K562 (cell line): ENCODE measurements at regions not wholly inside any gene's neighbourhood (a gene's known extent, or its start where the extent isn't known, plus 50 kb on each side); places are given as distances from the start of the nearest gene placed in this dataset.

Experiments
- CBX2 ChIP-seq: fragments of 200-600 bp; sonication (generic); IDR thresholded peaks from one replicate; pipeline ENCODE4 v1.6.1; 2012; ENCODE audit warnings: mild to moderate bottlenecking, low read length, inconsistent platforms; ENCODE audit not compliant: insufficient read depth, poor library complexity, severe bottlenecking
- CEBPB ChIP-seq: fragments of 450-650 bp; IDR thresholded peaks from 2 replicates; pipeline ENCODE4 v1.6.1; 2016; ENCODE audit warnings: missing genetic modification characterization, missing compliant biosample characterization
- CREB1 ChIP-seq, 2 experiments: sonication (generic) in 1 of 2; formaldehyde crosslinking in 1 of 2; IDR thresholded peaks; 2 replicates each; pipeline versions ENCODE4 v1.6.1 to v1.8.0; 2012 to 2022; ENCODE audit warnings: inconsistent platforms in 1 of 2, mild to moderate bottlenecking in 1 of 2, missing genetic modification reagents in 1 of 2, moderate library complexity in 1 of 2
- CREBBP ChIP-seq: IDR thresholded peaks from one replicate; pipeline ENCODE4 v1.6.1; 2012; ENCODE audit warnings: low read depth, mild to moderate bottlenecking, control low read depth, inconsistent platforms, low read length
- HNRNPLL ChIP-seq: fragments of 200-400 bp; formaldehyde crosslinking; IDR thresholded peaks from 2 replicates; pipeline ENCODE4 v1.6.1; 2017; ENCODE audit warnings: low read length, low read depth, mild to moderate bottlenecking; ENCODE audit not compliant: poor library complexity, severe bottlenecking
- KDM4B ChIP-seq, 2 experiments: fragments of 450-650 bp in 1 of 2; sonication (generic) in 1 of 2; IDR thresholded peaks; 2 replicates each; pipeline ENCODE4 v1.6.1; 2016 to 2017; ENCODE audit warnings: borderline replicate concordance in 2 of 2, antibody characterized with exemption in 1 of 2, low read depth in 1 of 2, mild to moderate bottlenecking in 1 of 2
- MAFG ChIP-seq: fragments of 450-650 bp; conservative IDR thresholded peaks from 2 replicates; pipeline ENCODE4 v1.6.1; 2016; ENCODE audit warnings: missing genetic modification characterization, missing compliant biosample characterization
- POLR2A ChIP-seq: fragments of 450-650 bp; conservative IDR thresholded peaks from 2 replicates; pipeline ENCODE4 v1.6.1; 2016
- SRF ChIP-seq, 2 experiments: fragments of 250-450, 450-650 bp in 1 of 2; sonication (Bioruptor Pico) in 1 of 2; sonication (generic) in 1 of 2; formaldehyde crosslinking; IDR thresholded peaks; 2 replicates each; pipeline versions ENCODE4 v1.5.0 to v1.5.1; 2020 to 2022; ENCODE audit warnings: mild to moderate bottlenecking in 1 of 2, missing genetic modification reagents in 1 of 2
- TARDBP ChIP-seq: fragments of 450-650 bp; IDR thresholded peaks from 2 replicates; pipeline ENCODE4 v1.6.1; 2016
- ZC3H11A ChIP-seq: IDR thresholded peaks from 2 replicates; pipeline ENCODE4 v1.6.1; 2012; ENCODE audit warnings: low read depth, low read length, improper control_type of control experiment
- ZNF175 ChIP-seq: fragments of 200-800 bp; sonication (Bioruptor generic); IDR thresholded peaks from 2 replicates; pipeline ENCODE4 v1.6.1; 2016; ENCODE audit warnings: low read depth, mild to moderate bottlenecking, missing genetic modification characterization, missing compliant biosample characterization
- ZNF41 ChIP-seq: fragments of 250-450 bp; sonication (Bioruptor Pico); conservative IDR thresholded peaks from 2 replicates; pipeline ENCODE4 v1.4.0; 2020; ENCODE audit warnings: mild to moderate bottlenecking
- TF ChIP-seq, protein P1 (sequence below), 3 experiments: IDR thresholded peaks in 2 of 3; conservative IDR thresholded peaks in 1 of 3; 2 replicates each; pipeline ENCODE4 v1.5.1; 2011 to 2012; ENCODE audit warnings: low read length in 3 of 3, mild to moderate bottlenecking in 3 of 3, control low read depth in 2 of 3, improper control_type of control experiment in 1 of 3, inconsistent platforms in 1 of 3, low read depth in 1 of 3, mixed read lengths in 1 of 3, moderate library complexity in 1 of 3; ENCODE audit not compliant: insufficient read depth in 2 of 3

DNA sequence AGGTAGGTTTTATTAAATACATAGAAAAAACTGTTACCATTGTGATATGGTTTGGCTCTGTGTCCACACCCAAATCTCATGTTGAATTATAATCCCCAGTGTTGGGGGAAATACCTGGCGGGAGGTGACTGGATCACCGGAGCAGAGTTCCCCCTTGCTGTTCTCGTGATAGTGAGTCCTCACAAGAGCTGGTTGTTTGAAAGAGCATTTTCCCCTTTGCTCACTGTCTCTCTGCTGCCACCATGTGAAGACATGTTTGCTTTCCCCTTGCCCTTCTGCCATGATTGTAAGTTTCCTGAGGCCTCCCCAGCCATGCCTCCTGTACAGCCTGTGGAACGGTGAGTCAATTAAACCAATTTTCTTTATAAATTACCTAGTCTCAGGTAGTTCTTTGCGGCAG is 352.7 kb upstream of the SLC39A10 start:
- no peak for TF ChIP-seq TARDBP
- no peak for TF ChIP-seq POLR2A
- no peak for TF ChIP-seq SRF (CRISPR knock-in tag; IDR thresholded peaks at IDR 0.05)
- TF ChIP-seq CBX2: no peak
- no peak for TF ChIP-seq CREB1 (IDR thresholded peaks at IDR 0.05)
- no peak for TF ChIP-seq CREB1 (CRISPR knock-in tag; IDR thresholded peaks at IDR 0.05)
- no peak for TF ChIP-seq MAFG (tag)
- no peak for TF ChIP-seq ZNF175
- TF ChIP-seq CREBBP: no peak
- TF ChIP-seq, protein P1, sequence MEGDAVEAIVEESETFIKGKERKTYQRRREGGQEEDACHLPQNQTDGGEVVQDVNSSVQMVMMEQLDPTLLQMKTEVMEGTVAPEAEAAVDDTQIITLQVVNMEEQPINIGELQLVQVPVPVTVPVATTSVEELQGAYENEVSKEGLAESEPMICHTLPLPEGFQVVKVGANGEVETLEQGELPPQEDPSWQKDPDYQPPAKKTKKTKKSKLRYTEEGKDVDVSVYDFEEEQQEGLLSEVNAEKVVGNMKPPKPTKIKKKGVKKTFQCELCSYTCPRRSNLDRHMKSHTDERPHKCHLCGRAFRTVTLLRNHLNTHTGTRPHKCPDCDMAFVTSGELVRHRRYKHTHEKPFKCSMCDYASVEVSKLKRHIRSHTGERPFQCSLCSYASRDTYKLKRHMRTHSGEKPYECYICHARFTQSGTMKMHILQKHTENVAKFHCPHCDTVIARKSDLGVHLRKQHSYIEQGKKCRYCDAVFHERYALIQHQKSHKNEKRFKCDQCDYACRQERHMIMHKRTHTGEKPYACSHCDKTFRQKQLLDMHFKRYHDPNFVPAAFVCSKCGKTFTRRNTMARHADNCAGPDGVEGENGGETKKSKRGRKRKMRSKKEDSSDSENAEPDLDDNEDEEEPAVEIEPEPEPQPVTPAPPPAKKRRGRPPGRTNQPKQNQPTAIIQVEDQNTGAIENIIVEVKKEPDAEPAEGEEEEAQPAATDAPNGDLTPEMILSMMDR (IDR thresholded peaks at IDR 0.05 in 2 of 3, conservative IDR thresholded peaks at IDR 0.05 in 1 of 3; ENCODE audit: insufficient read depth in 2 of 3, low read depth in 1 of 3, low read length in 3 of 3): peak in 2 of 3 experiments; percentile 11 to 12; a peak in 1 of 6 replicates
- no peak for TF ChIP-seq CEBPB
- no peak for TF ChIP-seq ZNF41 (CRISPR knock-in tag)
- no peak for TF ChIP-seq KDM4B (IDR thresholded peaks at IDR 0.05; ENCODE audit: borderline replicate concordance in 2 of 2, low read depth in 1 of 2)
- no peak for TF ChIP-seq HNRNPLL
- no peak for TF ChIP-seq ZC3H11A
